ENCODE measurements at regions not wholly inside any gene's neighbourhood (a gene's known extent, or its start where the extent isn't known, plus 50 kb on each side); places are given as distances from the start of the nearest gene placed in this dataset.

GRCh38 chr17:54781389-54781788, 119.3 kb upstream of the TOM1L1 start:
- TF ChIP-seq CTCF (IDR thresholded peaks at IDR 0.05): no peak
- TF ChIP-seq POLR2A (IDR thresholded peaks at IDR 0.05): no peak

Measured in lower leg skin (tissue), 3 donors.